Stimulated activated CD8-positive, alpha-beta memory T cell treated with anti-CD3 and anti-CD28 coated beads, Interleukin-4, amount 100 ng/mL, for 4 hours (primary cell): ENCODE measurements at regions not wholly inside any gene's neighbourhood (a gene's known extent, or its start where the extent isn't known, plus 50 kb on each side); places are given as distances from the start of the nearest gene placed in this dataset.
"Not testable (repeated sequence)": the region's sequence is repeated elsewhere in the genome, so short reads cannot be mapped to it uniquely, and the experiment has no call there.

ENCODE experiments used
- DNase-seq, 2 donors: peaks; one replicate each; pipeline ENCODE4 v3.0.0-alpha.2; 2020; ENCODE audit warnings: low read depth in 2 of 2, low spot score in 1 of 2

GRCh38 chr15:66994927-66995656, 70.3 kb upstream of the SMAD3 start:
- no peak for DNase-seq

- no peak for DNase-seq
Observed at GRCh38 chr15:66996094-66996493, 69.3 kb upstream of the SMAD3 start.

GRCh38 chr15:66997212-66997611, 68.2 kb upstream of the SMAD3 start:
- DNase-seq, result no peak

GRCh38 chr15:66998234-66998633, 67.2 kb upstream of the SMAD3 start:
- not testable (repeated sequence) for DNase-seq

GRCh38 chr15:66999046-66999968, 66.1 kb upstream of the SMAD3 start:
- no peak for DNase-seq

GRCh38 chr15:67000896-67001295, 64.5 kb upstream of the SMAD3 start:
- DNase-seq, result no peak

GRCh38 chr15:67002368-67002767, 63.0 kb upstream of the SMAD3 start:
- no peak for DNase-seq

GRCh38 chr15:67003586-67003985, 61.8 kb upstream of the SMAD3 start:
- DNase-seq, result no peak

- DNase-seq, result no peak
Observed at GRCh38 chr15:67004142-67004541, 61.3 kb upstream of the SMAD3 start.

GRCh38 chr15:67005294-67005996, 60.0 kb upstream of the SMAD3 start:
- no peak for DNase-seq

- DNase-seq, result no peak
Observed at GRCh38 chr15:67006083-67007065, 59.0 kb upstream of the SMAD3 start.

GRCh38 chr15:67009576-67010569, 55.5 kb upstream of the SMAD3 start:
- DNase-seq, result no peak

- no peak for DNase-seq
Observed at GRCh38 chr15:67010898-67011616, 54.3 kb upstream of the SMAD3 start.

- DNase-seq, result no peak
Observed at GRCh38 chr15:67011617-67012005, 53.8 kb upstream of the SMAD3 start.

GRCh38 chr15:67013696-67014095, 51.7 kb upstream of the SMAD3 start:
- DNase-seq, result no peak
